Endothelial cell of umbilical vein (primary cell): ENCODE measurements at regions not wholly inside any gene's neighbourhood (a gene's known extent, or its start where the extent isn't known, plus 50 kb on each side); places are given as distances from the start of the nearest gene placed in this dataset.

Experiments used
- BruUV-seq: library from RNA; stranded (reverse); fragments of 400-500 nt; replicated peaks from 2 replicates; lab custom pipeline; 2021; lab: Mats Ljungman, UMichigan
- CTCF ChIA-PET: fragments of 300-600, 350-600 bp; sonication (Branson Sonifier 250); formaldehyde crosslinking; loops from one replicate; lab custom pipeline; 2021; ENCODE audit warnings: antibody characterized with exemption, inconsistent platforms; lab: Charles Lee
- POLR2A ChIA-PET: fragments of 300-600, 350-600 bp; sonication (Branson Sonifier 250); formaldehyde crosslinking; loops from one replicate; lab custom pipeline; 2021; ENCODE audit warnings: antibody characterized with exemption, inconsistent platforms; lab: Charles Lee
- DNase-seq: peaks from one replicate; pipeline ENCODE4 v3.0.0-alpha.2; 2011; ENCODE audit warnings: low read depth, low spot score
- FAIRE-seq: peaks from 2 replicates; lab custom pipeline; 2011; peaks lifted over from hg19 to GRCh38; lab: Jason Lieb, UNC
- H2AFZ ChIP-seq: 2 replicates; pipeline ENCODE4 v1.6.0; 2012; ENCODE audit warnings: low read depth, low read length, control low read depth, inconsistent platforms
- H3K27ac ChIP-seq: 2 replicates; pipeline ENCODE4 v1.5.1; 2011; ENCODE audit warnings: low read depth, mild to moderate bottlenecking, control low read depth, low read length, moderate library complexity; ENCODE audit not compliant: insufficient read depth
- H3K27me3 ChIP-seq, 2 experiments: 2 replicates each; pipeline versions ENCODE4 v1.6.0 to v1.6.1; 2011; ENCODE audit warnings: low read length in 2 of 2, mixed read lengths in 1 of 2; ENCODE audit not compliant: control insufficient read depth in 2 of 2, insufficient read depth in 2 of 2
- H3K36me3 ChIP-seq, 2 experiments: 2 replicates in 1 of 2; 3 replicates in 1 of 2; pipeline ENCODE4 v1.5.1; 2011; ENCODE audit warnings: low read length in 2 of 2, mild to moderate bottlenecking in 1 of 2, moderate library complexity in 1 of 2; ENCODE audit not compliant: control insufficient read depth in 2 of 2, insufficient read depth in 2 of 2; ENCODE audit errors: extremely low read depth in 1 of 2
- H3K4me1 ChIP-seq: 3 replicates; pipeline ENCODE4 v1.5.1; 2011; ENCODE audit warnings: mild to moderate bottlenecking, low read length; ENCODE audit not compliant: control insufficient read depth, insufficient read depth; ENCODE audit errors: extremely low read depth
- H3K4me2 ChIP-seq: 2 replicates; pipeline ENCODE4 v1.6.1; 2011; ENCODE audit warnings: low read length, control low read depth, mixed read lengths; ENCODE audit not compliant: insufficient read depth
- H3K4me3 ChIP-seq, 3 experiments: fragments of 200-600 bp in 1 of 3; sonication (generic), shearing (Covaris generic) in 1 of 3; replicated peaks in 1 of 3; 2 replicates each; pipeline ENCODE4 v1.5.1; 2011 to 2016; ENCODE audit warnings: control low read depth in 3 of 3, low read length in 3 of 3, mild to moderate bottlenecking in 2 of 3, inconsistent platforms in 1 of 3, low read depth in 1 of 3, moderate library complexity in 1 of 3; ENCODE audit not compliant: insufficient read depth in 1 of 3
- H3K79me2 ChIP-seq: 2 replicates; pipeline ENCODE4 v1.6.0; 2012; ENCODE audit warnings: low read length, inconsistent platforms; ENCODE audit not compliant: control insufficient read depth, insufficient read depth
- H3K9ac ChIP-seq: replicated peaks from 2 replicates; pipeline ENCODE3; 2011; ENCODE audit warnings: low read length, control low read depth; ENCODE audit not compliant: insufficient read depth; ENCODE audit errors: extremely low read depth
- H3K9me1 ChIP-seq: replicated peaks from 3 replicates; pipeline ENCODE4 v1.6.0; 2011; ENCODE audit warnings: mild to moderate bottlenecking, low read length; ENCODE audit not compliant: control insufficient read depth, insufficient read depth; ENCODE audit errors: extremely low read depth
- H3K9me3 ChIP-seq: replicated peaks from 2 replicates; pipeline ENCODE4 v1.5.1; 2012; ENCODE audit warnings: low read length, inconsistent platforms; ENCODE audit not compliant: control insufficient read depth, insufficient read depth
- H4K20me1 ChIP-seq: replicated peaks from 2 replicates; pipeline ENCODE3; 2011; ENCODE audit warnings: mild to moderate bottlenecking, low read length; ENCODE audit not compliant: control insufficient read depth, insufficient read depth; ENCODE audit errors: extremely low read depth
- EZH2 ChIP-seq: IDR thresholded peaks from 2 replicates; pipeline ENCODE4 v1.6.1; 2012; ENCODE audit warnings: borderline replicate concordance, low read depth, mild to moderate bottlenecking, moderate library complexity, low read length, inconsistent platforms; ENCODE audit not compliant: severe bottlenecking
- FOS ChIP-seq: IDR thresholded peaks from 2 replicates; pipeline ENCODE4 v1.6.1; 2011; ENCODE audit warnings: mild to moderate bottlenecking, low read length, moderate library complexity, borderline replicate concordance; ENCODE audit not compliant: insufficient read depth
- GATA2 ChIP-seq: IDR thresholded peaks from 2 replicates; pipeline ENCODE4 v1.7.0; 2011; ENCODE audit warnings: low read depth, mild to moderate bottlenecking, moderate library complexity, mixed read lengths, low read length; ENCODE audit not compliant: insufficient read length, insufficient read depth
- JUN ChIP-seq: IDR thresholded peaks from 2 replicates; pipeline ENCODE4 v1.6.1; 2011; ENCODE audit warnings: borderline replicate concordance, low read depth; ENCODE audit not compliant: insufficient read length, insufficient read depth
- MYC ChIP-seq: IDR thresholded peaks from one replicate; pipeline ENCODE4 v1.6.1; 2011; ENCODE audit warnings: mild to moderate bottlenecking, low read depth, low read length
- POLR2A ChIP-seq: IDR thresholded peaks from 2 replicates; pipeline ENCODE4 v1.6.1; 2012; ENCODE audit warnings: low read depth, mild to moderate bottlenecking, control low read depth, low read length
- POLR2AphosphoS5 ChIP-seq: IDR thresholded peaks from 2 replicates; pipeline ENCODE4 v1.6.1; 2012; ENCODE audit warnings: low read depth, mild to moderate bottlenecking, control low read depth, low read length, moderate library complexity; ENCODE audit not compliant: insufficient read depth
- dilution Hi-C: fragments of 300-500 bp; cut with MboI; formaldehyde crosslinking; loops from one replicate; pipeline ENCODE4 v1.15.0; 2019; ENCODE audit warnings: low sequenced_read_pairs; ENCODE audit not compliant: extremely low pct_ligation_motif_present
- intact Hi-C: fragments of 100-400 bp; cut with micrococcal nuclease; formaldehyde crosslinking; loops from one replicate; pipeline ENCODE4 v1.10.0; 2022
- TF ChIP-seq, protein P1 (sequence below): IDR thresholded peaks from 2 replicates; pipeline ENCODE4 v1.6.1; 2011; ENCODE audit not compliant: insufficient read depth, insufficient read length
- TF ChIP-seq, protein P2 (sequence below), 2 donors: IDR thresholded peaks; 1 replicate in 1 of 2; 2 replicates in 1 of 2; pipeline ENCODE4 v1.5.1; 2011; ENCODE audit warnings: low read length in 2 of 2, mild to moderate bottlenecking in 2 of 2, moderate library complexity in 2 of 2, control low read depth in 1 of 2, inconsistent platforms in 1 of 2, low read depth in 1 of 2; ENCODE audit not compliant: insufficient read depth in 1 of 2; ENCODE audit errors: extremely low read depth in 1 of 2

DNA sequence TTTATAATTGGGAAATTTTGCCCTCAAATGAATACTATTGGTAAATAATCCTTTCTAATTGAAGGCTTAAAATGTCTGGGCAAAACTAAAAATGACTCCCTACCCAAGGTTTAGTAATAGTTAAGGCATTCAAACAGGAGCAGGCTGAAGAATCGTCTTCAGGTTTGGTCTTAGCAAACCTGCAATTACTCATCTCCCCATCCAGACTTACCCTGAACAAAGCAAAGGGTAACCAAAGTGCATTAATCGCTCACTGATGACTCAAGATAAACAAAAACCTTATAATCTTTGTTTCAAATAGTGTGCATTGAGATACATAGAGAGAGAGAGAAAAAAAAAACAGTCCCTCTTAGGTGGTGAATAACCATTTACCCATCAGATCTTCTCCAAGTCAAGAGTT lies 225.5 kb downstream of the BMP2 start:
- FAIRE-seq (no peak), DNase-seq (no peak)
- H3K79me2 ChIP-seq, result no peaks in the 10 kb centered on the region
- no peaks in the 10 kb centered on the region for H3K9me3 ChIP-seq
- TF ChIP-seq EZH2, result no peak
- TF ChIP-seq, protein P1, sequence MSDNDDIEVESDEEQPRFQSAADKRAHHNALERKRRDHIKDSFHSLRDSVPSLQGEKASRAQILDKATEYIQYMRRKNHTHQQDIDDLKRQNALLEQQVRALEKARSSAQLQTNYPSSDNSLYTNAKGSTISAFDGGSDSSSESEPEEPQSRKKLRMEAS, result no peak
- no peak for TF ChIP-seq POLR2AphosphoS5
- no peak for TF ChIP-seq GATA2
- TF ChIP-seq, protein P2, sequence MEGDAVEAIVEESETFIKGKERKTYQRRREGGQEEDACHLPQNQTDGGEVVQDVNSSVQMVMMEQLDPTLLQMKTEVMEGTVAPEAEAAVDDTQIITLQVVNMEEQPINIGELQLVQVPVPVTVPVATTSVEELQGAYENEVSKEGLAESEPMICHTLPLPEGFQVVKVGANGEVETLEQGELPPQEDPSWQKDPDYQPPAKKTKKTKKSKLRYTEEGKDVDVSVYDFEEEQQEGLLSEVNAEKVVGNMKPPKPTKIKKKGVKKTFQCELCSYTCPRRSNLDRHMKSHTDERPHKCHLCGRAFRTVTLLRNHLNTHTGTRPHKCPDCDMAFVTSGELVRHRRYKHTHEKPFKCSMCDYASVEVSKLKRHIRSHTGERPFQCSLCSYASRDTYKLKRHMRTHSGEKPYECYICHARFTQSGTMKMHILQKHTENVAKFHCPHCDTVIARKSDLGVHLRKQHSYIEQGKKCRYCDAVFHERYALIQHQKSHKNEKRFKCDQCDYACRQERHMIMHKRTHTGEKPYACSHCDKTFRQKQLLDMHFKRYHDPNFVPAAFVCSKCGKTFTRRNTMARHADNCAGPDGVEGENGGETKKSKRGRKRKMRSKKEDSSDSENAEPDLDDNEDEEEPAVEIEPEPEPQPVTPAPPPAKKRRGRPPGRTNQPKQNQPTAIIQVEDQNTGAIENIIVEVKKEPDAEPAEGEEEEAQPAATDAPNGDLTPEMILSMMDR (IDR thresholded peaks at IDR 0.05; ENCODE audit: extremely low read depth in 1 of 2, insufficient read depth in 1 of 2, low read depth in 1 of 2, low read length in 2 of 2), result no peak
- no peak for TF ChIP-seq FOS
- TF ChIP-seq MYC, result no peak
- TF ChIP-seq POLR2A, result no peak
- TF ChIP-seq JUN, result no peak
- H3K9ac ChIP-seq, result no peak overlapping the region
- H3K4me1 ChIP-seq, result no peaks in the 10 kb centered on the region
- H3K4me3 ChIP-seq, result no peak overlapping the region
- BruUV-seq, result no TSS peak
- no peaks in the 10 kb centered on the region for H4K20me1 ChIP-seq
- intact Hi-C loops (loop anchor here (1.0 kb wide), 1 partner anchor 25 kb away; no protein-coding TSS in a partner anchor), dilution Hi-C loops (no loop called here)
- no peaks in the 10 kb centered on the region for H3K9me1 ChIP-seq
- no peaks in the 10 kb centered on the region for H3K27me3 ChIP-seq
- H3K4me2 ChIP-seq, result no peak overlapping the region
- no peak overlapping the region for H2AFZ ChIP-seq
- H3K36me3 ChIP-seq, result no peaks in the 10 kb centered on the region
- POLR2A ChIA-PET, result interaction anchor here (0.6 kb wide), 1 partner anchor 336 kb away, joined by 3 read pairs; no protein-coding TSS in a partner anchor
- CTCF ChIA-PET, result no interaction called here
- no peak overlapping the region for H3K27ac ChIP-seq
